B cell (primary cell): ENCODE measurements at regions not wholly inside any gene's neighbourhood (a gene's known extent, or its start where the extent isn't known, plus 50 kb on each side); places are given as distances from the start of the nearest gene placed in this dataset.

ENCODE experiments used
- ATAC-seq: fragments of 200-7000 bp; cut with Tn5 transposase; one replicate; pipeline ENCODE4 v1.10.0; 2021; ENCODE audit warnings: low read depth, mild to moderate bottlenecking, moderate number of reproducible peaks, moderate library complexity
- CTCF ChIA-PET: fragments of 350-600 bp; sonication (Branson Sonifier 250); formaldehyde crosslinking; loops from one replicate; lab custom pipeline; 2021; ENCODE audit warnings: antibody characterized with exemption, inconsistent platforms; lab: Charles Lee
- POLR2A ChIA-PET: fragments of 350-600 bp; sonication (Branson Sonifier 250); formaldehyde crosslinking; loops from one replicate; lab custom pipeline; 2021; ENCODE audit warnings: antibody characterized with exemption; lab: Charles Lee
- DNase-seq: peaks from one replicate; pipeline ENCODE4 v3.0.0; 2013
- H2AFZ ChIP-seq: 2 replicates; pipeline ENCODE4 v1.6.1; 2012; ENCODE audit warnings: mild to moderate bottlenecking, low read depth, low read length; ENCODE audit not compliant: insufficient read depth, poor library complexity, severe bottlenecking
- H3K27ac ChIP-seq, 2 donors: 1 replicate in 1 of 2; 2 replicates in 1 of 2; pipeline ENCODE4 v1.5.1; 2012 to 2013; ENCODE audit warnings: low read length in 2 of 2, mild to moderate bottlenecking in 2 of 2, moderate library complexity in 1 of 2
- H3K27me3 ChIP-seq, 4 experiments: fragments of 200-600 bp in 1 of 4; sonication (generic) in 1 of 4; replicated peaks in 1 of 4; 1 replicate in 2 of 4; 2 replicates in 2 of 4; pipeline versions ENCODE4 v1.6.1 to v1.7.0; 2013 to 2016; ENCODE audit warnings: low read length in 3 of 4, mild to moderate bottlenecking in 2 of 4, mixed read lengths in 1 of 4, moderate library complexity in 1 of 4; ENCODE audit not compliant: insufficient read depth in 4 of 4, control insufficient read depth in 3 of 4; ENCODE audit errors: control extremely low read depth in 1 of 4
- H3K36me3 ChIP-seq, 2 experiments: replicated peaks in 1 of 2; 1 replicate in 1 of 2; 2 replicates in 1 of 2; pipeline versions ENCODE4 v1.6.1 to v1.7.1; 2013; ENCODE audit warnings: low read length in 1 of 2; ENCODE audit not compliant: insufficient read depth in 2 of 2, control insufficient read depth in 1 of 2; ENCODE audit errors: control extremely low read depth in 1 of 2, extremely low read depth in 1 of 2
- H3K4me1 ChIP-seq, 2 donors: fragments of 200-600 bp in 1 of 2; sonication (generic) in 1 of 2; 1 replicate in 1 of 2; 2 replicates in 1 of 2; pipeline versions ENCODE4 v1.5.1 to v1.6.1; 2013 to 2017; ENCODE audit warnings: low read length in 2 of 2; ENCODE audit not compliant: control insufficient read depth in 2 of 2, insufficient read depth in 2 of 2
- H3K4me2 ChIP-seq: replicated peaks from 2 replicates; pipeline ENCODE3; 2012; ENCODE audit warnings: mild to moderate bottlenecking, low read depth, low read length; ENCODE audit not compliant: poor library complexity, severe bottlenecking
- H3K4me3 ChIP-seq, 5 experiments: fragments of 200-600 bp in 1 of 5; sonication (generic) in 1 of 5; 1 replicate in 3 of 5; 2 replicates in 2 of 5; pipeline versions ENCODE4 v1.5.1 to v1.7.0; 2011 to 2016; ENCODE audit warnings: low read length in 4 of 5, mild to moderate bottlenecking in 4 of 5, low read depth in 2 of 5, control low read depth in 1 of 5, moderate library complexity in 1 of 5; ENCODE audit not compliant: insufficient read depth in 1 of 5; ENCODE audit errors: control extremely low read depth in 1 of 5, extremely low read depth in 1 of 5
- H3K79me2 ChIP-seq: fragments of 200-600 bp; sonication (generic); one replicate; pipeline ENCODE4 v1.6.0; 2016; ENCODE audit warnings: low read length; ENCODE audit not compliant: control insufficient read depth, insufficient read depth
- H3K9ac ChIP-seq: fragments of 200-600 bp; sonication (generic); 2 replicates; pipeline ENCODE4 v1.6.1; 2017; ENCODE audit warnings: mild to moderate bottlenecking, low read length, moderate library complexity
- H3K9me3 ChIP-seq, 3 donors: one replicate each; pipeline versions ENCODE4 v1.6.1 to v1.7.1; 2013; ENCODE audit warnings: low read length in 2 of 3; ENCODE audit not compliant: control insufficient read depth in 2 of 3, insufficient read depth in 1 of 3; ENCODE audit errors: control extremely low read depth in 1 of 3
- H4K20me1 ChIP-seq: 2 replicates; pipeline ENCODE4 v1.6.0; 2012; ENCODE audit warnings: mild to moderate bottlenecking, low read length; ENCODE audit not compliant: insufficient read depth, control insufficient read depth, poor library complexity, severe bottlenecking
- H3K27ac Mint-ChIP-seq: one replicate; pipeline ENCODE4 v1.8.0; 2021; ENCODE audit warnings: mixed read lengths
- H3K27me3 Mint-ChIP-seq: one replicate; pipeline ENCODE4 v1.8.0; 2021; ENCODE audit warnings: mixed read lengths
- H3K4me1 Mint-ChIP-seq: one replicate; pipeline ENCODE4 v1.8.0; 2021; ENCODE audit warnings: mixed read lengths
- H3K4me3 Mint-ChIP-seq: one replicate; pipeline ENCODE4 v1.8.0; 2021; ENCODE audit warnings: mixed read lengths
- H3K9me3 Mint-ChIP-seq: one replicate; pipeline ENCODE4 v1.8.0; 2022; ENCODE audit warnings: mixed read lengths; ENCODE audit not compliant: insufficient read depth
- EZH2 ChIP-seq: IDR thresholded peaks from 2 replicates; pipeline ENCODE4 v1.6.1; 2012; ENCODE audit warnings: borderline replicate concordance, low read depth, mild to moderate bottlenecking, moderate library complexity, low read length; ENCODE audit not compliant: insufficient read depth, poor library complexity, severe bottlenecking
- WGBS: methylation state at CpG from one replicate; pipeline ENCODE4 v1.1.5; 2013; ENCODE audit warnings: missing lambda C conversion rate; ENCODE audit not compliant: insufficient coverage; 5-methylcytosine and 5-hydroxymethylcytosine counted together
- intact Hi-C: fragments of 100-400 bp; cut with micrococcal nuclease; formaldehyde crosslinking; loops from one replicate; pipeline ENCODE4 v1.10.0; 2022
- TF ChIP-seq, protein P1 (sequence below): fragments of 200-600 bp; IDR thresholded peaks from one replicate; pipeline ENCODE4 v1.8.0; 2022; ENCODE audit warnings: antibody characterized with exemption, mild to moderate bottlenecking

DNA sequence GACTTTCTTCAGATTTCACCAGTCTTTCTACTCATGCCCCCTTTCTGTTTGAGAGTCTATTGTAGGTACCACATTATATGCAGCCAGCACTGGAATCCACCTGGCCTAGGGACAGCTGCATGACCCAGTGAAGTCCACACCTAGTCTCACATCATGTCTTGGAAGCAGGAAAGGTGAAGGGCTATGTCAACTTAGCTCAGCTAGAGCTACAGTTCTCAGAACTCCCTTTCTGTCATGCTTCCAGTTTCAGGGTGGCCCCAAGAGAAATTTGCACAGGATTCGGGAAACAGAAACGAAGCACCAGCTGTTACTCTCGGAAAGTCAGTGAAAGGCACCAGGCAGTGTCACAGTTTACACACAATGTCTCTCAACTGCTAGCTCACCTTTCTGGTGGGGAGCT lies 51.6 kb upstream of the NLRP1 start:
- Histone ChIP-seq H3K9me3 (no peaks in the 10 kb centered on the region), H3K27ac (no peak overlapping the region), H3K79me2 (no peaks in the 10 kb centered on the region), H3K4me3 (no peak overlapping the region), H3K4me2 (no peak overlapping the region), H3K27me3 (peaks cover 0 to 8% (median 0%) of the 10 kb centered on the region in 4 experiments), H2AFZ (no peak overlapping the region), H3K4me1 (no peaks in the 10 kb centered on the region), H3K36me3 (no peaks in the 10 kb centered on the region), H4K20me1 (no peaks in the 10 kb centered on the region), H3K9ac (no peak overlapping the region)
- intact Hi-C loops = no loop called here
- Mint-ChIP-seq H3K9me3 (no peaks in the 10 kb centered on the region), H3K27me3 (peaks cover 34% of the 10 kb centered on the region), H3K27ac (no peak overlapping the region), H3K4me1 (no peaks in the 10 kb centered on the region), H3K4me3 (no peak overlapping the region)
- TF ChIP-seq, protein P1, sequence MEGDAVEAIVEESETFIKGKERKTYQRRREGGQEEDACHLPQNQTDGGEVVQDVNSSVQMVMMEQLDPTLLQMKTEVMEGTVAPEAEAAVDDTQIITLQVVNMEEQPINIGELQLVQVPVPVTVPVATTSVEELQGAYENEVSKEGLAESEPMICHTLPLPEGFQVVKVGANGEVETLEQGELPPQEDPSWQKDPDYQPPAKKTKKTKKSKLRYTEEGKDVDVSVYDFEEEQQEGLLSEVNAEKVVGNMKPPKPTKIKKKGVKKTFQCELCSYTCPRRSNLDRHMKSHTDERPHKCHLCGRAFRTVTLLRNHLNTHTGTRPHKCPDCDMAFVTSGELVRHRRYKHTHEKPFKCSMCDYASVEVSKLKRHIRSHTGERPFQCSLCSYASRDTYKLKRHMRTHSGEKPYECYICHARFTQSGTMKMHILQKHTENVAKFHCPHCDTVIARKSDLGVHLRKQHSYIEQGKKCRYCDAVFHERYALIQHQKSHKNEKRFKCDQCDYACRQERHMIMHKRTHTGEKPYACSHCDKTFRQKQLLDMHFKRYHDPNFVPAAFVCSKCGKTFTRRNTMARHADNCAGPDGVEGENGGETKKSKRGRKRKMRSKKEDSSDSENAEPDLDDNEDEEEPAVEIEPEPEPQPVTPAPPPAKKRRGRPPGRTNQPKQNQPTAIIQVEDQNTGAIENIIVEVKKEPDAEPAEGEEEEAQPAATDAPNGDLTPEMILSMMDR = no peak
- TF ChIP-seq EZH2 = no peak
- ATAC-seq (no peak), DNase-seq (no peak)
- 100% methylated on average over 1 of the region's 3 CpGs for WGBS
- ChIA-PET CTCF (no interaction called here), POLR2A (no interaction called here)

DNA sequence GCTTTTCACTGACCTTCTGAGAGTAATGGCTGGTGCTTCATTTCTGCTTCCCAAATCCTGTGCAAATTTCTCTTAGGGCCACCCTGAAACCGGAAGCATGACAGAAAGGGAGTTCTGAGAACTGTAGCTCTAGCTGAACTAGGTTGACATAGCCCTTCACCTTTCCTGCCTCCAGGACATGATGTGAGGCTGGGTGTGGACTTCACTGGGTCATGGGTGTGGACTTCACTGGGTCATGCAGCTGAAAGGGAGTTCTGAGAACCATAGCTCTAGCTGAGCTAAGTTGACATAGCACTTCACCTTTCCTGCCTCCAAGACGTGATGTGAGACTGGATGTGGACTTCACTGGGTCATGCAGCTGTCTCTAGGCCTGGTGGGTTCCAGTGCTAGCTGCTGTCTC lies 54.3 kb upstream of the NLRP1 start:
- Histone ChIP-seq H3K4me1 (no peaks in the 10 kb centered on the region), H3K4me3 (no peak overlapping the region), H3K9me3 (no peaks in the 10 kb centered on the region), H3K4me2 (no peak overlapping the region), H3K9ac (no peak overlapping the region), H3K27ac (no peak overlapping the region), H3K79me2 (no peaks in the 10 kb centered on the region), H3K27me3 (peaks cover 0 to 11% (median 0%) of the 10 kb centered on the region in 4 experiments), H2AFZ (no peak overlapping the region), H4K20me1 (no peaks in the 10 kb centered on the region), H3K36me3 (no peaks in the 10 kb centered on the region)
- H3K4me1 Mint-ChIP-seq = no peaks in the 10 kb centered on the region
- intact Hi-C loops = no loop called here
- H3K27ac Mint-ChIP-seq = no peak overlapping the region
- TF ChIP-seq EZH2 = no peak
- TF ChIP-seq, protein P1 = no peak
- 88% methylated on average over 2 of the region's 2 CpGs for WGBS
- ChIA-PET POLR2A (no interaction called here), CTCF (interaction anchor here (1.1 kb wide), 1 partner anchor 32 kb away, joined by 3 read pairs; no protein-coding TSS in a partner anchor)
- H3K27me3 Mint-ChIP-seq = peaks cover 28% of the 10 kb centered on the region
- H3K4me3 Mint-ChIP-seq = no peak overlapping the region
- DNase-seq (no peak), ATAC-seq (no peak)
- no peaks in the 10 kb centered on the region for H3K9me3 Mint-ChIP-seq
